ENCODE measurements at regions not wholly inside any gene's neighbourhood (a gene's known extent, or its start where the extent isn't known, plus 50 kb on each side); places are given as distances from the start of the nearest gene placed in this dataset.

- TF ChIP-seq, protein P1, sequence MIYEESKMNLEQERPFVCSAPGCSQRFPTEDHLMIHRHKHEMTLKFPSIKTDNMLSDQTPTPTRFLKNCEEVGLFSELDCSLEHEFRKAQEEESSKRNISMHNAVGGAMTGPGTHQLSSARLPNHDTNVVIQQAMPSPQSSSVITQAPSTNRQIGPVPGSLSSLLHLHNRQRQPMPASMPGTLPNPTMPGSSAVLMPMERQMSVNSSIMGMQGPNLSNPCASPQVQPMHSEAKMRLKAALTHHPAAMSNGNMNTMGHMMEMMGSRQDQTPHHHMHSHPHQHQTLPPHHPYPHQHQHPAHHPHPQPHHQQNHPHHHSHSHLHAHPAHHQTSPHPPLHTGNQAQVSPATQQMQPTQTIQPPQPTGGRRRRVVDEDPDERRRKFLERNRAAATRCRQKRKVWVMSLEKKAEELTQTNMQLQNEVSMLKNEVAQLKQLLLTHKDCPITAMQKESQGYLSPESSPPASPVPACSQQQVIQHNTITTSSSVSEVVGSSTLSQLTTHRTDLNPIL (CRISPR knock-in tag; IDR thresholded peaks at IDR 0.05; ENCODE audit: low read depth): no peak
- TF ChIP-seq PPARA (CRISPR knock-in tag; IDR thresholded peaks at IDR 0.05; ENCODE audit: borderline replicate concordance) (no peak), POU6F1 (CRISPR knock-in tag; IDR thresholded peaks at IDR 0.05; ENCODE audit: borderline replicate concordance, low read depth) (no peak), TCF4 (CRISPR knock-in tag; IDR thresholded peaks at IDR 0.05; ENCODE audit: borderline replicate concordance) (no peak), GLIS3 (CRISPR knock-in tag; IDR thresholded peaks at IDR 0.05) (no peak), ZNF70 (CRISPR knock-in tag; IDR thresholded peaks at IDR 0.05) (no peak)
- TF ChIP-seq, protein P2, sequence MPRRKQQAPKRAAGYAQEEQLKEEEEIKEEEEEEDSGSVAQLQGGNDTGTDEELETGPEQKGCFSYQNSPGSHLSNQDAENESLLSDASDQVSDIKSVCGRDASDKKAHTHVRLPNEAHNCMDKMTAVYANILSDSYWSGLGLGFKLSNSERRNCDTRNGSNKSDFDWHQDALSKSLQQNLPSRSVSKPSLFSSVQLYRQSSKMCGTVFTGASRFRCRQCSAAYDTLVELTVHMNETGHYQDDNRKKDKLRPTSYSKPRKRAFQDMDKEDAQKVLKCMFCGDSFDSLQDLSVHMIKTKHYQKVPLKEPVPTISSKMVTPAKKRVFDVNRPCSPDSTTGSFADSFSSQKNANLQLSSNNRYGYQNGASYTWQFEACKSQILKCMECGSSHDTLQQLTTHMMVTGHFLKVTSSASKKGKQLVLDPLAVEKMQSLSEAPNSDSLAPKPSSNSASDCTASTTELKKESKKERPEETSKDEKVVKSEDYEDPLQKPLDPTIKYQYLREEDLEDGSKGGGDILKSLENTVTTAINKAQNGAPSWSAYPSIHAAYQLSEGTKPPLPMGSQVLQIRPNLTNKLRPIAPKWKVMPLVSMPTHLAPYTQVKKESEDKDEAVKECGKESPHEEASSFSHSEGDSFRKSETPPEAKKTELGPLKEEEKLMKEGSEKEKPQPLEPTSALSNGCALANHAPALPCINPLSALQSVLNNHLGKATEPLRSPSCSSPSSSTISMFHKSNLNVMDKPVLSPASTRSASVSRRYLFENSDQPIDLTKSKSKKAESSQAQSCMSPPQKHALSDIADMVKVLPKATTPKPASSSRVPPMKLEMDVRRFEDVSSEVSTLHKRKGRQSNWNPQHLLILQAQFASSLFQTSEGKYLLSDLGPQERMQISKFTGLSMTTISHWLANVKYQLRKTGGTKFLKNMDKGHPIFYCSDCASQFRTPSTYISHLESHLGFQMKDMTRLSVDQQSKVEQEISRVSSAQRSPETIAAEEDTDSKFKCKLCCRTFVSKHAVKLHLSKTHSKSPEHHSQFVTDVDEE (CRISPR knock-in tag; IDR thresholded peaks at IDR 0.05): no peak
Measured at GRCh38 chr12:115343008-115343407, 659.0 kb upstream of the TBX3 start.

GRCh38 chr12:115341442-115341841 lies 657.5 kb upstream of the TBX3 start:
- no peak for TF ChIP-seq ZFP30 (CRISPR knock-in tag; IDR thresholded peaks at IDR 0.05)
- TF ChIP-seq ZFP3 (CRISPR knock-in tag; IDR thresholded peaks at IDR 0.05): peak; percentile 61; the same call in 1 of the 2 replicates
- TF ChIP-seq, protein P1 (CRISPR knock-in tag; IDR thresholded peaks at IDR 0.05; ENCODE audit: low read depth): no peak; the same call in 1 of the 2 replicates
- peak; percentile 28; the same call in 1 of the 2 replicates for TF ChIP-seq ISL1 (CRISPR knock-in tag; IDR thresholded peaks at IDR 0.05)
- no peak for TF ChIP-seq CSDC2 (CRISPR knock-in tag; IDR thresholded peaks at IDR 0.05)
- TF ChIP-seq, protein P2 (CRISPR knock-in tag; IDR thresholded peaks at IDR 0.05): no peak
- peak; percentile 81 for ATAC-seq

More at GRCh38 chr12:115343008-115343407, 659.0 kb upstream of the TBX3 start:
- ATAC-seq: no peak

GRCh38 chr12:115338566-115339294 lies 654.8 kb upstream of the TBX3 start:
- ATAC-seq: no peak
- TF ChIP-seq TCF4 (CRISPR knock-in tag; IDR thresholded peaks at IDR 0.05; ENCODE audit: borderline replicate concordance): no peak
- TF ChIP-seq, protein P1 (CRISPR knock-in tag; IDR thresholded peaks at IDR 0.05; ENCODE audit: low read depth): no peak
- no peak for TF ChIP-seq SNAI2 (CRISPR knock-in tag; IDR thresholded peaks at IDR 0.05)
- no peak for TF ChIP-seq BACH2 (CRISPR knock-in tag; IDR thresholded peaks at IDR 0.05; ENCODE audit: borderline replicate concordance)
- no peak for TF ChIP-seq ZC3H10 (CRISPR knock-in tag; IDR thresholded peaks at IDR 0.05)
- no peak for TF ChIP-seq OSR1 (CRISPR knock-in tag; IDR thresholded peaks at IDR 0.05)
- TF ChIP-seq ZNF8 (CRISPR knock-in tag; IDR thresholded peaks at IDR 0.05): no peak
- no peak for TF ChIP-seq ZFP30 (CRISPR knock-in tag; IDR thresholded peaks at IDR 0.05)
- no peak for TF ChIP-seq TOX (CRISPR knock-in tag; IDR thresholded peaks at IDR 0.05; ENCODE audit: borderline replicate concordance)
- no peak for TF ChIP-seq RARB (CRISPR knock-in tag; IDR thresholded peaks at IDR 0.05)
- no peak for TF ChIP-seq ZNF70 (CRISPR knock-in tag; IDR thresholded peaks at IDR 0.05)
- no peak for TF ChIP-seq ARNTL (CRISPR knock-in tag; IDR thresholded peaks at IDR 0.05; ENCODE audit: borderline replicate concordance, low read depth)
- no peak for TF ChIP-seq PATZ1 (CRISPR knock-in tag; IDR thresholded peaks at IDR 0.05; ENCODE audit: borderline replicate concordance)
- TF ChIP-seq PPARA (CRISPR knock-in tag; IDR thresholded peaks at IDR 0.05; ENCODE audit: borderline replicate concordance): no peak
